ENCODE measurements at regions not wholly inside any gene's neighbourhood (a gene's known extent, or its start where the extent isn't known, plus 50 kb on each side); places are given as distances from the start of the nearest gene placed in this dataset.

- Histone ChIP-seq H3K4me1 (ENCODE audit: control insufficient read depth in 1 of 2, insufficient read depth in 2 of 2, low read length in 2 of 2) (no peaks in the 10 kb centered on the region), H3K36me3 (ENCODE audit: control insufficient read depth in 1 of 2, insufficient read depth in 2 of 2, low read length in 2 of 2) (no peaks in the 10 kb centered on the region), H4K20me1 (ENCODE audit: insufficient read depth) (no peaks in the 10 kb centered on the region), H3K4me3 (replicated peaks in 1 of 2; ENCODE audit: low read depth in 1 of 2, low read length in 2 of 2) (no peak overlapping the region), H3K9me2 (ENCODE audit: insufficient read depth) (no peaks in the 10 kb centered on the region), H3K27ac (ENCODE audit: low read depth, low read length) (no peak overlapping the region), H2AFZ (ENCODE audit: low read depth, low read length, poor library complexity, severe bottlenecking) (no peak overlapping the region), H3K79me2 (ENCODE audit: insufficient read depth, low read length) (no peaks in the 10 kb centered on the region), H3K4me2 (ENCODE audit: low read length) (no peak overlapping the region), H3K9me3 (ENCODE audit: control insufficient read depth in 1 of 2, insufficient read depth in 1 of 2, low read depth in 1 of 2, low read length in 2 of 2) (no peaks in the 10 kb centered on the region), H3K27me3 (ENCODE audit: insufficient read depth, low read length) (peaks cover 15% of the 10 kb centered on the region), H3K9ac (ENCODE audit: low read length) (no peak overlapping the region)
- ATAC-seq: no peak
- ChIA-PET POLR2A (no interaction called here), CTCF (no interaction called here), RAD21 (ENCODE audit: low non-redundant PET in 1 of 2, low total read pairs in 2 of 2, uncharacterized antibody in 2 of 2, unreplicated experiment in 2 of 2) (no interaction called here)
- BruUV-seq (replicated peaks): no TSS peak
- no peak for DNase-seq (ENCODE audit: low read depth, low spot score)
- no peak for TF ChIP-seq EGR1 (IDR thresholded peaks at IDR 0.05; ENCODE audit: low read depth)
- TF ChIP-seq SP1 (IDR thresholded peaks at IDR 0.05; ENCODE audit: low read depth): no peak
- no peak for TF ChIP-seq EZH2 (IDR thresholded peaks at IDR 0.05)
- no peak for TF ChIP-seq CTCF (IDR thresholded peaks at IDR 0.05 in 2 of 3, conservative IDR thresholded peaks at IDR 0.05 in 1 of 3; ENCODE audit: borderline replicate concordance in 1 of 3, insufficient read depth in 1 of 3, low read depth in 2 of 3, low read length in 2 of 3)
- no peak for TF ChIP-seq ELF1 (IDR thresholded peaks at IDR 0.05; ENCODE audit: borderline replicate concordance, low read depth)
- no peak for TF ChIP-seq CEBPB (IDR thresholded peaks at IDR 0.05; ENCODE audit: low read depth)
- TF ChIP-seq POLR2AphosphoS5 (IDR thresholded peaks at IDR 0.05; ENCODE audit: low read depth, low read length): no peak
- no peak for TF ChIP-seq POLR2A (IDR thresholded peaks at IDR 0.05; ENCODE audit: borderline replicate concordance, extremely low read depth, insufficient read depth, insufficient read length)
- no peak for TF ChIP-seq ATF3 (IDR thresholded peaks at IDR 0.05)
- no peak for TF ChIP-seq FOSL1 (IDR thresholded peaks at IDR 0.05; ENCODE audit: low read depth)
- no peak for TF ChIP-seq ZFX (IDR thresholded peaks at IDR 0.05)
- TF ChIP-seq EZH2phosphoT487 (IDR thresholded peaks at IDR 0.05; ENCODE audit: borderline replicate concordance): no peak
- TF ChIP-seq CBX3 (IDR thresholded peaks at IDR 0.05; ENCODE audit: low read depth): no peak
- no peak for TF ChIP-seq JUND (IDR thresholded peaks at IDR 0.05)
- TF ChIP-seq MAX (IDR thresholded peaks at IDR 0.05): no peak
- intact Hi-C loops (cut with micrococcal nuclease): no loop called here
Observed at GRCh38 chr2:17228461-17228860, 289.8 kb downstream of the RAD51AP2 start.

Data from HCT116 (cell line).